GM12891 (cell line): ENCODE measurements at regions not wholly inside any gene's neighbourhood (a gene's known extent, or its start where the extent isn't known, plus 50 kb on each side); places are given as distances from the start of the nearest gene placed in this dataset.
"Not testable (repeated sequence)": the region's sequence is repeated elsewhere in the genome, so short reads cannot be mapped to it uniquely, and the experiment has no call there.

Experiments used
- DNase-seq: peaks from one replicate; pipeline ENCODE4 v3.0.0; 2011; ENCODE audit warnings: low spot score; ENCODE audit not compliant: insufficient read length
- FAIRE-seq: peaks from 2 replicates; lab custom pipeline; 2011; peaks lifted over from hg19 to GRCh38; lab: Jason Lieb, UNC

DNA sequence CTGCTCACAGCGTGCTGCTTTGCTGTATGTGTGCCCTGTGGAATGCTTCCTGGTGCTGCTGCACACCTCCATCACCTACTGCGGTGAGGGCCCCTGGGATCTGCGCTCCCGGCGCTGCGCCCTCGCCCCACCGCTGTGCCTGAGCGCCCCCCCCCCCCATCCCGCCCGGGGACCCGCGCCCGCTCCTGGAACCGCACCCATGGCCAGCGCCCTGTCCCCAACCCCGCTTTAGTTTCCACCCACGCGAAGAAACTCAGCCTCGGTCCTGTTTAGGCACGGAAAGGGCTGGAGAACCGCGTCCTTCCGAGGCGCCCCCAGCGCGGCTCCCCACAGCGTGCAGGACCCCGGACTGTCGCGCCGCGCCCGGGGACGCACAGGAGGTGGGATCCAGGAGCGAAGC is 265.5 kb downstream of the POTEB3 start:
- not testable (repeated sequence) for DNase-seq, FAIRE-seq

DNA sequence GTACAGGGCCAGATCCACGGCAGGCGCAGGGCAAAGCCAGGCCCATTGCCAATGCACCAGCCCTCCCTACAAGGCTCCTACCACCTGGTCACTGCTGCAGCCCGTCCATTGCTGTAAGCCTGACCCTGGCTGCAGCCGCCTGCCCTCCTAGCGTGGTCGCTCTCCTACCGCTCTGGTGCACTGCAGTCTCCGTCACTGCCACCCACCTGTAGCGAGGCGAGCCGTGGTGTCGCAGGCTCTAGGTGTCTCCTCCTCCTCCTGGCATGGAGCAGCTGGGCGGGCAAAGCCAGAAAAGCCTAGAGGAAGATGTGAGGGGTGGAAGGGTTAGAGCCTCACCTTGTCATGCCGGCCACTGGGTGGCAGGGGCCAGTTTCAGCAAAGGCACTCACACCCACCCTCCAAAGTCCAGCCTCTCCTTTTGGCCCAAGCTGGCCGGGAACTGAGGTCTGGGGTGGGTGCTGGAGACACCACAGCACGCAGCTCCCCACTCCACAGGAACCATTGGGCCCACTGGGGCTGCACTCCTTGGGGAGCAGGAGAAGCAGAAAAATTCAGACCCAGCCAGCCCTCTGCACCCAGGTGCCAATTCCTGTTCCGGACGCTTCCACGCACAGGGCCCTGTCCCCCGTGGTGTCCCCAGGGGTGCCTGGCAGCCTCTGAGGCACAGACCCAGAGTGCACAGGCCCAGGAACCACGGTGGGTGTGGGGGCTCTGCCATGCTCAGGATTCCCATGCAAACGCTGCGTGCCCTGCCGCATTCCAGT is 285.3 kb upstream of the POTEB2 start:
- DNase-seq, FAIRE-seq: not testable (repeated sequence)

DNA sequence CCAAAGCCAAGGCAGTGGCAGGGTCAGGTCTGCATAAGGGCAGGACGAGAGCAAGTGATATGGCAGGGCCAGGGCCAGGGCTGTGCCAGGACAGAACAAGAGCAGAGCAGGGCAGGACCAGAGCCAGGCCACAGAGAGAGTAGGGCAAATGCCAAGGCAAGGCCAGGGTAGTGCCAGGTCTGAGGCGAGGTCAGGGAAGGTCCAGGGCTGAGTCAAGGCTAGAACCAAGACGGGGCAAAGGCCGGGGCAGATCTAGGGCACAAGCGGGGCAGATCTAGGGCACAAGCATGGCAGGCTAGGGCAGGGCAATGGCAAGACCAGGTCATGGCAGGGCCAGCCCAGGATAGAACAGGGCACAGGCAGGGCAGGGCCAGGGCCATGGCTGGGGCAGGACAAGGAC is 282.0 kb upstream of the POTEB2 start:
- FAIRE-seq, result not testable (repeated sequence)

DNA sequence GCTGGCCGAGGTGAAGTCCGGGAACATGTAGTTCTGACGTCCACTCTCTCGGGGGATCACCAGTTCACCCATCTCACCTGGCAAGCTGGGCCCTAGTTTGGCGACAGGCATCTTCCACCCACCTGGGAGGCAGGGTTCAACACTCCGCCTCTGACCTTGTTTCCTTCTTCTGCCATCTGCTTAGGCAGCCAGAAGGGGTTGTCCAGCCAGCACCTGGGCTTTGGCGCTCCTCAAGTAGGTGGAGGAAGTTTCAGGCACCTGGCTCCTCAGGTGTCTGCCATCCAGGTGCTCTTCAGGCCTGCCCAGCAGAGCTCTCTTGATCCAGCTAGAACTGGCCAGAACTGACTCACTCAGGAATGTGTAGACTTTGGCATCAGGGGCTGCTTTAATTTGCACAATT is 267.8 kb upstream of the POTEB2 start:
- DNase-seq, FAIRE-seq: not testable (repeated sequence)

More for the DNA sequence above, 282.0 kb upstream of the POTEB2 start:
- DNase-seq, result not testable (repeated sequence)

DNA sequence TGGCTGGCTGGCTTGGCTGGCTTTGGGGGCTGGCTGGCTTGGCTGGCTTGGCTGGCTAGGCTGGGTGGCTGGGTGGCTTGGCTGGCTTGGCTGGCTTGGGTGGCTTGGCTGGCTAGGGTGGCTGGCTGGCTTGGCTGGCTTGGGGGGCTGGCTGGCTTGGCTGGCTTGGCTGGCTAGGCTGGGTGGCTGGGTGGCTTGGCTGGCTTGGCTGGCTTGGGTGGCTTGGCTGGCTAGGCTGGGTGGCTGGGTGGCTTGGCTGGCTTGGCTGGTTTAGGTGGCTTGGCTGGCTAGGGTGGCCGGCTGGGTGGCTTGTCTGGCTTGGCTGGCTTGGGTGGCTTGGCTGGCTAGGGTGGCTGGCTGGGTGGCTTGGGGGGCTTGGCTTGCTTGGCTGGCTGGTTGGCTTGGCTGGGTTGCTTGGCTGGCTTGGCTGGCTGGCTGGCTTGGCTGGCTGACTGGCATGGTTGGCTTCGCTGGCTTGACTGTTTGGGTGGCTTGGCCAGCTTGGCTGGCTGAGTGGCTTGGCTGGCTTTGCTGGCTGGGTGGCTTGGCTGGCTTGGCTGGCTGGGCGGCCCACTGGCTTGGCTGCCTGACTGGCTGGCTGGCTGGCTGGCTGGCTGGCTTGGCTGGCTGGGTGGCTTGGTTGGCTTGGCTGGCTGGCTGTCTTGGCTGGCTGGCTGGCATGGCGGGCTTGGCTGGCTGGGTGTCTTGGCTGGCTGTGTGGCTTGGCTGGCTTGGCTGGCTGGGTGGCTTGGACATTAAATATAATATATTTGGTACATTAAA is 246.3 kb upstream of the POTEB2 start:
- not testable (repeated sequence) for FAIRE-seq, DNase-seq

DNA sequence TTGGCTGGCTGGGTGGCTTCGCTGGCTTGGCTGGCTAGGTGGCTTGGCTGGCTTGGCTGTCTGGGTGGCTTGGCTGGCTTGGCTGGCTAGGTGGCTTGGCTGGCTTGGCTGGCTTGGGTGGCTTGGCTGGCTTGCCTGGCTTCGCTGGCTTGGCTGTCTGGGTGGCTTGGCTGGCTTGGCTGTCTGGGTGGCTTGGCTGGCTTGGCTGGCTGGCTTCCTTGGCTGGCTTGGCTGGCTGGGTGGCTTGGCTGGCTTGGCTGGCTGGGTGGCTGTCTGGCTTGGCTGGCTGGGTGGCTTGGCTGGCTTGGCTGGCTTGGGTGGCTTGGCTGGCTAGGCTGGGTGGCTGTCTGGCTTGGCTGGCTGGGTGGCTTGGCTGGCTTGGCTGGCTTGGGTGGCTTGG is 245.7 kb upstream of the POTEB2 start:
- not testable (repeated sequence) for FAIRE-seq, DNase-seq

DNA sequence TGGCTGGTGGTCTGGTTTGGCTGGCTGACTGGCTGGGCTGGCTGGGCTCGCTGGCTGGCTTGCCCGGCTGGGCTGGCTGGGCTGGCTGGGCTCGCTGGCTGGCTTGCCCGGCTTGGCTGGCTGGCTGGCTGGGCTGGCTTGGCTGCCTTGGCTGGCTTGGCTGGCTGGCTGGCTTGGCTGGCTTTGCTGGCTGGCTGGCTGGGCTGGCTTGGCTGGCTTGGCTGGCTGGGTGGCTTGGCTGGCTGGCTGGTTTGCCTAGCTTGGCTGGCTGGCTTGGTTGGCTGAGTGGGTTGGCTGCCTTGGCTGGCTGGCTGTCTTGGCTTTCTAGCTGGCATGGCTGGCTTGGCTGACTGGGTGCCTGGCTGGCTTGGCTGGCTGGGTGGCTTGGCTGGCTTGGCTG is 245.1 kb upstream of the POTEB2 start:
- not testable (repeated sequence) for FAIRE-seq, DNase-seq

DNA sequence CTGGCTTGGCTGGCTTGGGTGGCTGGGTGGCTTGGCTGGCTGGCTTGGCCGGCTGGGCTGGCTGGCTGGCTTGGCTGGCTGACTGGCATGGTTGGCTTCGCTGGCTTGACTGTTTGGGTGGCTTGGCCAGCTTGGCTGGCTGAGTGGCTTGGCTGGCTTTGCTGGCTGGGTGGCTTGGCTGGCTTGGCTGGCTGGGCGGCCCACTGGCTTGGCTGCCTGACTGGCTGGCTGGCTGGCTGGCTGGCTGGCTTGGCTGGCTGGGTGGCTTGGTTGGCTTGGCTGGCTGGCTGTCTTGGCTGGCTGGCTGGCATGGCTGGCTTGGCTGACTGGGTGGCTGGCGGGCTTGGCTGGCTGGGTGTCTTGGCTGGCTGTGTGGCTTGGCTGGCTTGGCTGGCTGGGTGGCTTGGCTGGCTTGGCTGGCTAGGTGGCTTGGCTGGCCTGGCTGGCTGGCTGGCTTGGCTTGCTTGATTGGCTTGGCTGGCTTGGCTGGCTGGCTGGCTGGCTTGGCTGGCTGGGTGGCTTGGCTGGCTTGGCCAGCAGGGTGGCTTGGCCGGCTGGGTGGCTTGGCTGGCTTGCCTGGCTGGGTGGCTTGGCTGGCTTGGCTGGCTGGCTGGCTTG is 244.2 kb upstream of the POTEB2 start:
- FAIRE-seq, DNase-seq: not testable (repeated sequence)

DNA sequence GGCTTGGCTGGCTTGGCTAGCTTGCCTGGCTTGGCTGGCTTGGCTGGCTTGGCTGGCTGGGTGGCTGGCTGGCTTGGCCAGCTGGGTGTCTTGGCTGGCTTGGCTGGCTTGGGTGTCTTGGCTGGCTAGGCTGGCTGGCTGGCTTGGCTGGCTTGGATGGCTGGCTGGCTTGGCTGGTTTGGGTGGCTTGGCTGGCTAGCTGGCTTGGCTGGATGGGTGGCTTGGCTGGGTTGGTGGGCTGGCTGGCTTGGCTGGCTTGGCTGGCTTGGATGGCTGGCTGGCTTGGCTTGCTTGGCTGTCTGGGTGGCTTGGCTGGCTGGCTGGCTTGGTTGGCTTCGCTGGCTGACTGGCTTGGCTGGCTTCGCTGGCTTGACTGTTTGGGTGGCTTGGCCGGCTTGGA is 242.3 kb upstream of the POTEB2 start:
- FAIRE-seq, DNase-seq: not testable (repeated sequence)

DNA sequence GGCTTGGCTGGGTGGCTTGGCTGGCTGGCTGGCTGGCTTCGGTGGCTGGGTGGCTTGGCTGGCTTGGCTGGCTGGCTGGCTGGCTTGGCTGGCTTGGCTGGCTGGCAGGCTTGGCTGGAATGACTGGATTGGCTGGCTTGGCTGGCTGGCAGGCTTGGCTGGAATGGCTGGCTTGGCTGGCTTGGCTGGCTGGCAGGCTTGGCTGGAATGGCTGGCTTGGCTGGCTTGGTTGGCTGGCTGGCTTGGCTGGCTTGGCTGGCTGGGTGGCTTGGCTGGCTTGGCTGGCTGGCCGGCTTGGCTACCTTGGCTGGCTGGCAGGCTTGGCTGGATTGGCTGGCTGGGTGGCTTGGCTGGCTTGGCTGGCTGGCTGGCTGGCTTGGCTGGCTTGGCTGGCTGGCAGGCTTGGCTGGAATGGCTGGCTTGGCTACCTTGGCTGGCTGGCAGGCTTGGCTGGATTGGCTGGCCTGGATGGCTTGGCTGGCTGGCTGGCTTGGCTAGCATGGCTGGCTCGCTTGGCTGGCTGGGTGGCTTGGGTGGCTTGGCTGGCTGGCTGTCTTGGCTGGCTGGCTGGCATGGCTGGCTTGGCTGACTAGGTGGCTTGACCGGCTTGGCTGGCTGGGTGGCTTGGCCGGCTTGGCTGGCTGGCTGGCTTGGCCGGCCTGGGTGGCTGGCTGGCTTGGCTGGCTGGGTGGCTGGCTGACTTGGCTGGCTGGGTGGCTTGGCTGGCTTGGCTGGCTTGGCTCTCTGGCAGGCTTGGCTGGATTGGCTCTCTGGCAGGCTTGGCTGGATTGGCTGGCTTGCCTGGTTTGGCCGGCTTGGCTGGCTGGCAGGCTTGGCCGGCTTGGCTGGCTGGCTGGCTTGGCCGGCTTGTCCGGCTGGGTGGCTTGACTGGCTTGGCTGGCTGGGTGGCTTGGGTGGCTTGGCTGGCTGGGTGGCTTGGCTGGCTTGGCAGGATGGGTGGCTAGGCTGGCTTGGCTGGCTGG is 241.6 kb upstream of the POTEB2 start:
- peak; percentile 98 for FAIRE-seq
- DNase-seq, result not testable (repeated sequence)

DNA sequence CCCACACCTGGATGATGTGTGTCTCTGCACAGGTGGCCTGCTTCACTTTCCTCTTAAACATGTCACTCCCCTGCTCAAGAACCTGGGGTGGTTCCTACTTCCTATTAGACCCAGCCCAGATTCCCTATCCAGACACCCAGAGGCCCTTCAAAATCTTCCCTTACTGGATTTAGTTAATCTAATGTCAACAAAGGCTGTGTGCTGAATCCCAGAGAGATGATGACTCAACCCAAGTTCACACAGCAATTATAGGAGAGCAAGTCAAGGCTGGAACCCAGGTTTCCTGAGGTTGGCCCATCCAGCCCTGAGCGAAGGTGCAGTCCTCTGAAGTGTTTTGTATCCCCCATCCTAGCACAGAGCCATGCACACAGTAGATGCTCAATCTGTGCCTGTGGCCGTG is 230.5 kb upstream of the POTEB2 start:
- FAIRE-seq, result not testable (repeated sequence)

DNA sequence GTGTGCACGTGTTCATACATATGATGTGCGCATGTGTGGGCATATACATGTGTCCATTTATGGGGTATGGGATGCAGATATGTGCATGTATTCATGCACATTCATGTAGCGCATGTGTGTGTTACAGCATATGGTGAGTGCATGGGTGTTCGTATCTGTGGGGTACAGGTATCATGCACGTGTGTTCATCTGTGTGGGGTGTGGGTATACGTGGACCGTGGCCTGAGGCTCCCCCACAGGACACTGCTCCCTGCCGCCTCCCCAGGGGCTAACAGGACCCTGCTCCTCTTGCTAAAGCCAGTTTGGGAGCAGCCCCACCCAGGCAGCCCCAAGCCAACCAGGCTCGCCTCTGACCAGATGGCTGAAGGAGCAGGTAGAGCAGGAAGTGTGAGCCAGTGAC is 213.4 kb upstream of the POTEB2 start:
- not testable (repeated sequence) for FAIRE-seq

More for the DNA sequence above, 230.5 kb upstream of the POTEB2 start:
- DNase-seq, result not testable (repeated sequence)

DNA sequence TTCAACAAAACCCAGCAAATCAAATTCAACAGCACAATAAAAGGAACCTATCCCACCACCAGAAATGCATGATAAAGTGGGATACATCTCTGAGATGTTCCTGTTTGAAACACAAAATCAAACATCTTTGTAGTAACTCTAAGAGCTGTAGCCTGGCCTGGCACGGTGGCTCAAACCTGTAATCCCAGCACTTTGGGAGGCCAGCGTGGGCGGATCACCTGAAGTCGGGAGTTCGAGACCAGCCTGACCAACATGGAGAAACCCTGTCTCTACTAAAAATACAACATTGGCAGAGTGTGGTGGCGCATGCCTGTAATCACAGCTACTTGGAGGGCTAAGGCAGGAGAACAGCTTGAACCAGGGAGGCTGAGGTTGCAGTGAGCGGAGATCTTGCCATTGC is 202.8 kb upstream of the POTEB2 start:
- DNase-seq, FAIRE-seq: not testable (repeated sequence)

More for the DNA sequence above, 213.4 kb upstream of the POTEB2 start:
- DNase-seq, result not testable (repeated sequence)

DNA sequence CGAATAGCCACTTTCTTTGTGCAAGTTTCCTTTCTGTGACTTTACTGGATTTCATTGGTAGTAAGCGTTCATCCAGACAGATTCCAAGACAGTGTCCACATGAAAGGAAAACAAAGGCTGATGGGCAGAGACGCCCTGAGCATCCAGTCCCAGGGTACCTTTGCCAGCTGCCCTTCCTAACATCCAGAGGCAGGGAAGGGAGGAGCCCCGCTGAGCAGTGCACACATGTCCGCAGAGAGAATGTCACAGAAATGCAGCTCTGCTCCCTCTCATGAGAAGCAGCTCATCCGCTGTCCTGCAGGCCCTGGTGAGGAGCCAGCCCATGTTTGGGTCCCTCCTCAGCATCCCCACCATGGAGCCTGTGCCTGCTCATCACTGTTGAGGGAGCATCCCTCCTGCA is 197.4 kb upstream of the POTEB2 start:
- DNase-seq, FAIRE-seq: not testable (repeated sequence)

DNA sequence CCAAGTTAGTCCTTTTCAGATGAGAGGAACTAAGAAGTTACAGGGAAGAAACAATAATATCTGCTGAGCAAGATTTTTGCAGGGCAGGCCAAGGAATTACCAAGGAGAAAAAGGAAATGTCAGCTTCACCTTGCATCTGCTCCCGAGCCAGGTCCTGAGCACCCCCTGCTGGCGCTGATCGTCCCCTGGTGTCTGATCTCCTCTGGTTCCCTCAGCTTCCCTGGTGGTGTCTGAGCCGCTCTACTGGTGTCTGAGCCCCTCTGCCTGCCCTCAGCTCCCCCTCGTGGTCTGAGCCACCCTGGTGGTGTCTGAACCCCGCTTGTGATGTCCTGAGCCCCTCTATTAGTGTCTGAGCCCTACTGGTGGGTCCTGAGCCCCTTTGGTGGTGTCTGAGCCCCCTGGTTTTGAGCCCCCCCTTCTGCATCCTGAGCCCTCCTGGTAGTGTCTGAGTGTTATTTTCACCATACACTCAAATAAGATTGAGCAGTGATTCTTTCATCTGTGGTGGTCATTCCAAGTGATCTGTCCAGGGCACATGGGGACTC is 196.6 kb upstream of the POTEB2 start:
- FAIRE-seq, DNase-seq: not testable (repeated sequence)

DNA sequence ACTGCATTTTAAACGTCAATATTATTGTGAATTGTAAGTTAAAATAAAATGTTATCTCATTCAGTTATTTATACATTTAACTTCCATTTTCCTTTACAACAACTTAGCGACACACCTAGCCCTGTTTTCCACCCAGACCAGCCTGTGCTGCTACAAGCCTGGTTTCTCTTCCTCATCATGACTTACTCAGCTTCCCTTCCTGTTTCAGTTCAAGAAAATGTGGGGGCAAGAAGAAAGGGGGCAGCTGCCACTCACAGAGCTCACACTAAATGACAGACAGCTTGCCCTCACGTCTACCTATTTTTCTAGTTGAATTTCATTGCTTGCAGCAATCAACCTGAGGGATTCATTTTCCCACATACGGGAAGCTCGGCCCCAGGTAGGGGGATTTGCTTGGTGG is 185.8 kb upstream of the POTEB2 start:
- DNase-seq, FAIRE-seq: not testable (repeated sequence)

DNA sequence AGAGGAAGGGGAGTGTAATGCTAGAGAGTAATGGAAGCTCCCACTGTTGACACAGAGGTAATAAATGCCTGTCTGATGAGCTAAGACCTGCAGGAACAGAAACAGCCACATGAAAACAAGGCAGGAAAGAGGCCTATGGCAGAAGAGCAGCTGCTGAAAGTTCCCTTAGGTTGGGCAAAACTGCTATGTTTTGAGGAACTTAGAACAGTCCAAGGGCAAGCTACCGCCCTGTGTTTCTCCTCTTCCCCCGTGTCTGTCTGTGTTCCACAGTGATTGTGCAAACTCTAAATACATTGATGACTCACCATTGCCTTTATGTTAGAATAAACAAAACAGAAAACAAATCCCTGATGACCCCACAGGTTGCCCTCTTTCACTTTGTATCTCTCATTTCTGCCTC is 165.6 kb upstream of the POTEB2 start:
- not testable (repeated sequence) for FAIRE-seq, DNase-seq

DNA sequence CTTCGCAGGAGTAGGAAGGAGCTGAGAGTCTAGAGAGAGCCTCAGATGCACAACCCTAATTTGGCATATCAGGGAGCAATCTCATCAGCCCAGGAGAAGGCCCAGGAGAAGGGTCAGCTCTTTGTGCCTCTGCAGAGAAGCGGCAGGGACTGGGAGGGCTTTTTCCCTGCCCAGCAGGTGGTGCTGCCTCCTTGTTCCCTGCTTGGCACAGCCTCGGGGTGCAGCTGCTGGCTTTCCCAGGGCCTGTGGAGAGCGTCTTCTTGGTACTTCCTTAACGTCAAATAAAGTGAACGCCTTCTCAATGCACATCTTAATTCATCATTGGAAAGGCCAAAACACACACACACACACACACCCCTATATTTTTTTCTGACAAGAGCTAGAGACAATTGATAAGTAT is 162.9 kb upstream of the POTEB2 start:
- not testable (repeated sequence) for FAIRE-seq

More for the DNA sequence above, 162.9 kb upstream of the POTEB2 start:
- DNase-seq, result not testable (repeated sequence)
